CD4-positive, alpha-beta T cell (primary cell): ENCODE measurements at regions not wholly inside any gene's neighbourhood (a gene's known extent, or its start where the extent isn't known, plus 50 kb on each side); places are given as distances from the start of the nearest gene placed in this dataset.

Source experiments
- ATAC-seq: fragments of 200-7000 bp; cut with Tn5 transposase; one replicate; pipeline ENCODE4 v1.10.0; 2022; ENCODE audit warnings: mild to moderate bottlenecking; ENCODE audit not compliant: poor library complexity
- CTCF ChIA-PET: fragments of 350-600 bp; sonication (Branson Sonifier 250); formaldehyde crosslinking; loops from one replicate; lab custom pipeline; 2021; ENCODE audit warnings: antibody characterized with exemption, inconsistent platforms; lab: Charles Lee
- POLR2A ChIA-PET: fragments of 350-600 bp; sonication (Branson Sonifier 250); formaldehyde crosslinking; loops from one replicate; lab custom pipeline; 2021; ENCODE audit warnings: antibody characterized with exemption, inconsistent platforms; lab: Charles Lee
- DNase-seq, 14 experiments: peaks; one replicate each; pipeline ENCODE4 v3.0.0-alpha.2; 2013 to 2020; ENCODE audit warnings: mixed read lengths in 2 of 14
- H3K27ac ChIP-seq, 2 donors: one replicate each; pipeline versions ENCODE4 v1.5.1 to v1.7.0; 2013; ENCODE audit warnings: low read length in 2 of 2, low read depth in 1 of 2, mild to moderate bottlenecking in 1 of 2
- H3K27me3 ChIP-seq, 2 experiments: 1 replicate in 1 of 2; 2 replicates in 1 of 2; pipeline versions ENCODE4 v1.6.1 to v1.7.0; 2013; ENCODE audit warnings: low read length in 2 of 2, control low read depth in 1 of 2, mild to moderate bottlenecking in 1 of 2, moderate library complexity in 1 of 2; ENCODE audit not compliant: insufficient read depth in 2 of 2, control insufficient read depth in 1 of 2
- H3K36me3 ChIP-seq: one replicate; pipeline ENCODE4 v1.6.1; 2013; ENCODE audit warnings: low read length, control low read depth; ENCODE audit not compliant: insufficient read depth
- H3K4me1 ChIP-seq: one replicate; pipeline ENCODE4 v1.6.1; 2013; ENCODE audit warnings: low read length, control low read depth; ENCODE audit not compliant: insufficient read depth
- H3K4me3 ChIP-seq: one replicate; pipeline ENCODE4 v1.5.1; 2013; ENCODE audit warnings: mild to moderate bottlenecking, low read length, moderate library complexity
- H3K9me3 ChIP-seq, 2 experiments: 1 replicate in 1 of 2; 2 replicates in 1 of 2; pipeline versions ENCODE4 v1.6.1 to v1.7.0; 2013; ENCODE audit warnings: low read length in 2 of 2, mild to moderate bottlenecking in 2 of 2, control low read depth in 1 of 2, moderate library complexity in 1 of 2; ENCODE audit not compliant: control insufficient read depth in 1 of 2, insufficient read depth in 1 of 2
- H3K27ac Mint-ChIP-seq: one replicate; pipeline ENCODE4 v1.8.0; 2020; ENCODE audit warnings: mixed read lengths
- H3K27me3 Mint-ChIP-seq: one replicate; pipeline ENCODE4 v1.8.0; 2021; ENCODE audit warnings: mixed read lengths
- H3K36me3 Mint-ChIP-seq: one replicate; pipeline ENCODE4 v1.8.0; 2021; ENCODE audit warnings: low read depth, mixed read lengths
- H3K4me1 Mint-ChIP-seq: one replicate; pipeline ENCODE4 v1.8.0; 2021; ENCODE audit warnings: low read depth, mixed read lengths
- H3K4me3 Mint-ChIP-seq: one replicate; pipeline ENCODE4 v1.8.0; 2020; ENCODE audit warnings: mild to moderate bottlenecking, mixed read lengths
- H3K9me3 Mint-ChIP-seq: one replicate; pipeline ENCODE4 v1.8.0; 2020; ENCODE audit warnings: mixed read lengths
- CTCF ChIP-seq: fragments of 200-600 bp; IDR thresholded peaks from one replicate; pipeline ENCODE4 v1.8.0; 2022; ENCODE audit warnings: antibody characterized with exemption, mild to moderate bottlenecking
- intact Hi-C, 2 experiments: fragments of 100-400 bp; cut with DNase I in 1 of 2; cut with micrococcal nuclease in 1 of 2; formaldehyde crosslinking; loops; one replicate each; pipeline versions ENCODE4 v1.15.1 to v1.9.0; 2023 to 2025; cut with DNase I, micrococcal nuclease

GRCh38 chr9:23622396-23622795 is 203.6 kb downstream of the ELAVL2 start:
- Mint-ChIP-seq H3K4me1 (no peaks in the 10 kb centered on the region), H3K36me3 (no peaks in the 10 kb centered on the region), H3K4me3 (no peak overlapping the region), H3K27ac (no peak overlapping the region), H3K9me3 (peaks cover 9% of the 10 kb centered on the region), H3K27me3 (no peaks in the 10 kb centered on the region)
- no peak overlapping the region for H3K4me3 ChIP-seq
- ATAC-seq (no peak), DNase-seq (no peak)
- ChIA-PET POLR2A (no interaction called here), CTCF (no interaction called here)
- no peak for TF ChIP-seq CTCF
- H3K27ac ChIP-seq: no peak overlapping the region
- intact Hi-C loops: no loop called here
- H3K9me3 ChIP-seq: peaks cover 0 to 4% of the 10 kb centered on the region in 2 experiments
- no peaks in the 10 kb centered on the region for H3K27me3 ChIP-seq
- H3K4me1 ChIP-seq: no peaks in the 10 kb centered on the region
- no peaks in the 10 kb centered on the region for H3K36me3 ChIP-seq

- CTCF ChIA-PET: no interaction called here
- Mint-ChIP-seq H3K4me1 (no peaks in the 10 kb centered on the region), H3K27ac (no peak overlapping the region), H3K27me3 (no peaks in the 10 kb centered on the region), H3K4me3 (no peak overlapping the region), H3K9me3 (peaks cover 7% of the 10 kb centered on the region), H3K36me3 (no peaks in the 10 kb centered on the region)
- ATAC-seq (no peak), DNase-seq (no peak)
- intact Hi-C loops: no loop called here
- Histone ChIP-seq H3K27ac (no peak overlapping the region), H3K4me3 (no peak overlapping the region), H3K36me3 (no peaks in the 10 kb centered on the region), H3K9me3 (no peaks in the 10 kb centered on the region), H3K4me1 (no peaks in the 10 kb centered on the region), H3K27me3 (no peaks in the 10 kb centered on the region)
- no peak for TF ChIP-seq CTCF
- POLR2A ChIA-PET: no interaction called here
Measured at GRCh38 chr9:23630488-23630887, 195.6 kb downstream of the ELAVL2 start.

GRCh38 chr9:23635276-23635675 is 190.8 kb downstream of the ELAVL2 start:
- Histone ChIP-seq H3K36me3 (no peaks in the 10 kb centered on the region), H3K27ac (no peak overlapping the region), H3K27me3 (no peaks in the 10 kb centered on the region), H3K4me1 (no peaks in the 10 kb centered on the region), H3K4me3 (no peak overlapping the region), H3K9me3 (no peaks in the 10 kb centered on the region)
- ATAC-seq (no peak), DNase-seq (no peak)
- POLR2A ChIA-PET: no interaction called here
- Mint-ChIP-seq H3K36me3 (no peaks in the 10 kb centered on the region), H3K4me3 (no peak overlapping the region), H3K27ac (no peak overlapping the region), H3K27me3 (no peaks in the 10 kb centered on the region), H3K9me3 (peaks cover 2% of the 10 kb centered on the region), H3K4me1 (no peaks in the 10 kb centered on the region)
- TF ChIP-seq CTCF: no peak
- CTCF ChIA-PET: no interaction called here
- intact Hi-C loops: no loop called here
